Caco-2 (cell line): ENCODE measurements at regions not wholly inside any gene's neighbourhood (a gene's known extent, or its start where the extent isn't known, plus 50 kb on each side); places are given as distances from the start of the nearest gene placed in this dataset.
"Not testable (repeated sequence)": the region's sequence is repeated elsewhere in the genome, so short reads cannot be mapped to it uniquely, and the experiment has no call there.

Experiments used
- BruUV-seq: library from RNA; stranded (reverse); fragments of 400-500 nt; replicated peaks from 2 replicates; lab custom pipeline; 2021; lab: Mats Ljungman, UMichigan
- CTCF ChIA-PET: fragments of 300-600 bp; sonication (Branson Sonifier 250); formaldehyde crosslinking; loops from one replicate; lab custom pipeline; 2022; ENCODE audit warnings: antibody characterized with exemption; lab: Charles Lee
- POLR2A ChIA-PET: fragments of 300-600 bp; sonication (Branson Sonifier 250); formaldehyde crosslinking; loops from one replicate; lab custom pipeline; 2022; ENCODE audit warnings: antibody characterized with exemption; lab: Charles Lee
- DNase-seq, 2 experiments: peaks; one replicate each; pipeline versions ENCODE4 v3.0.0 to v3.0.0-alpha.2; 2020 to 2022
- H3K27me3 ChIP-seq: replicated peaks from 2 replicates; pipeline ENCODE4 v1.6.0; 2011; ENCODE audit warnings: low read length; ENCODE audit not compliant: control insufficient read depth, insufficient read depth
- H3K36me3 ChIP-seq: 2 replicates; pipeline ENCODE4 v1.5.1; 2011; ENCODE audit warnings: low read length; ENCODE audit not compliant: control insufficient read depth, insufficient read depth
- H3K4me1 ChIP-seq: fragments of 250-450 bp; sonication (Bioruptor Pico); 2 replicates; pipeline ENCODE4 v1.5.1; 2020; ENCODE audit warnings: mild to moderate bottlenecking
- H3K4me3 ChIP-seq: 2 replicates; pipeline ENCODE4 v1.5.1; 2011; ENCODE audit warnings: low read depth, mild to moderate bottlenecking, control low read depth, low read length
- H3K9me3 ChIP-seq: fragments of 250-450 bp; sonication (Bioruptor Pico); 2 replicates; pipeline ENCODE4 v1.5.1; 2020; ENCODE audit warnings: mild to moderate bottlenecking, moderate library complexity
- H3K27ac Mint-ChIP-seq: one replicate; pipeline ENCODE4 v1.8.0; 2022; ENCODE audit warnings: mixed read lengths; ENCODE audit not compliant: unreplicated experiment
- H3K27me3 Mint-ChIP-seq: one replicate; pipeline ENCODE4 v1.8.0; 2022; ENCODE audit warnings: mixed read lengths; ENCODE audit not compliant: insufficient read depth, unreplicated experiment
- H3K36me3 Mint-ChIP-seq: one replicate; pipeline ENCODE4 v1.8.0; 2022; ENCODE audit warnings: mild to moderate bottlenecking, mixed read lengths; ENCODE audit not compliant: insufficient read depth, unreplicated experiment
- H3K4me1 Mint-ChIP-seq: one replicate; pipeline ENCODE4 v1.8.0; 2022; ENCODE audit warnings: low read depth, mixed read lengths; ENCODE audit not compliant: unreplicated experiment
- H3K4me3 Mint-ChIP-seq: one replicate; pipeline ENCODE4 v1.8.0; 2022; ENCODE audit warnings: mild to moderate bottlenecking, moderate library complexity, mixed read lengths; ENCODE audit not compliant: unreplicated experiment
- H3K9me3 Mint-ChIP-seq: one replicate; pipeline ENCODE4 v1.8.0; 2022; ENCODE audit warnings: mixed read lengths; ENCODE audit not compliant: unreplicated experiment
- intact Hi-C: fragments of 100-400 bp; cut with micrococcal nuclease; formaldehyde crosslinking; loops from one replicate; pipeline ENCODE4 v1.10.0; 2022; ENCODE audit not compliant: unreplicated experiment

DNA sequence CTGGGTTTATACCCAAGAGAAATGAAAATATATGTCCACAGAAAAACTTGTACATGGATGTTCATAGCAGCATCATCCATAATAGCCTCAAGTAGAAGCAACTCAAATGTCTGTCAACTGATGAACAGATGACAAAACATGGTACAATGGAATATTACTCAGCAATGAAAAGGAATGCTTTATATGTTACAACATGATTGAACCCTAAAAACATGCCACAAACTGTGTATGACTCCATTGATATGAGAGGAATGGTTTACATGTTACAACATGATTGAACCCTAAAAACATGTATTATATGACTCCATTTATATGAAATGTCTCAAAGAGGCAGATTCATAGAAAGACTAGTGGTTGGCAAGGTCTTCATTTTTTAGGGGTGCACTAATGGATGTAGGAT lies 104.8 kb downstream of the LAT start:
- H3K36me3 ChIP-seq, H3K27me3 Mint-ChIP-seq, BruUV-seq, POLR2A ChIA-PET, H3K4me3 Mint-ChIP-seq, CTCF ChIA-PET, H3K4me1 ChIP-seq, H3K27me3 ChIP-seq, H3K36me3 Mint-ChIP-seq, H3K27ac Mint-ChIP-seq, H3K4me3 ChIP-seq, DNase-seq, H3K4me1 Mint-ChIP-seq, H3K9me3 ChIP-seq, intact Hi-C loops, H3K9me3 Mint-ChIP-seq: not testable (repeated sequence)

DNA sequence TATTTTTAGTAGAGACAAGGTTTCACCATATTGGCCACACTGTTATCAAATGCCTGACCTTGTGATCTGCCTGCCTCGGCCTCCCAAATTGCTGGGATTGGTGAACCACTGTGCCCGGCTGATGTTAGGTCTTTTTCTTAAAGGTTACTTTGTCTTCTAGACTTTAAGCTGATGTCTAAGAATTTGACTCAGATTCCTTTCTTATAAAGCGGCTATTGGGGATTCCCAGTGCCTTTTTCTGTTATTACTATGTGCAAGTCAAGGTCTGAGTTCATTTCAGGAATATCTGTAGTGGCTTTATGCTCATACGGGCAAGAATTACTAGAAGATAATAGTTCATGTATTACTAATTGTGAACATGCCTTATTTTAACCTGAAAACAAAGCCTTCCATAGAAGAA lies 102.8 kb downstream of the LAT start:
- H3K36me3 ChIP-seq, H3K4me1 ChIP-seq, POLR2A ChIA-PET, H3K9me3 ChIP-seq, DNase-seq, CTCF ChIA-PET, H3K27me3 ChIP-seq, H3K27ac Mint-ChIP-seq, H3K9me3 Mint-ChIP-seq, H3K36me3 Mint-ChIP-seq, H3K4me1 Mint-ChIP-seq, intact Hi-C loops, BruUV-seq, H3K4me3 Mint-ChIP-seq, H3K27me3 Mint-ChIP-seq, H3K4me3 ChIP-seq: not testable (repeated sequence)

DNA sequence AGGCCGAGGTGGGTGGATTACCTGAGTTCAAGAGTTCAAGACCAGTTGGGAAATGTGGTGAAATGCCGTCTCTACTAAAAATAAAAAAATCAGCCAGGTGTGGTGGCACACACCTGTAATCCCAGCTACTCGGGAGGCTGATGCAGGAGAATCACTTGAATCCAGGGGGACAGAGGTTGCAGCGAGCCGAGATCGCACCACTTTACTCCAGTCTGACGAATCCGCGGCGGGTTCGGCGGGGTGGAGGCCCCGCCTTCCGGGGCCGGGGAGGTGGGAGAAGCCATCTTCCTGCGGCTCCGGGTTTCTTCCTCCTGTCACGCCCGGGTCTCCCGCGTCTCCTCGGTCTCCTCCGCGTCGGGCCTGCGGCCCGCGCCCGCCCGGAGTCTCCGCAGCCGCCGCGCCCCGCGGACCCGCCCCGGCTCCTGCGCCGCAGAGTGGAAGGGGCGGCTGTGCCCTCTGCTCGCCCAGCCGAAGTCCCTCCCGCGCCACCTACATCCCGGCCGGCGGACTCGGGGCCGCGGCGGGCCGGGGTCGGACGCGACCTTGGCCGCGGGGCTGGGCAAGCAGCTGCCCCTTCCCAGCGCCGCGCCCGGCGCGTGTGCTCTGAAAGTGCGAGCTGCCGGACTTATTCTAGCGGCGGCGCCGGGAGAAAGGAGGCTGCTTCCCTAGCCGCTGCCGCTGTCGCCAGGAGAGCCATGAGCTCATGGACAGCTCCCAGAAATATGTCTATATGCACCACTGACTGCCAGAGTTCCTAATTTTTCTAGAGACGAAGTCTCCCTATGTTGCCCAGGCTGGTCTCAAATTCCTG lies 97.2 kb downstream of the LAT start:
- H3K27ac Mint-ChIP-seq, H3K4me1 ChIP-seq, H3K9me3 Mint-ChIP-seq, intact Hi-C loops, CTCF ChIA-PET, H3K36me3 ChIP-seq, BruUV-seq, H3K27me3 Mint-ChIP-seq, H3K9me3 ChIP-seq, POLR2A ChIA-PET, H3K36me3 Mint-ChIP-seq, H3K4me1 Mint-ChIP-seq, H3K27me3 ChIP-seq: not testable (repeated sequence)
- peak in 1 of 2 experiments; percentile 22 for DNase-seq
- H3K4me3 Mint-ChIP-seq, result peak overlapping the region; percentile 56
- peak overlapping the region; percentile 17 for H3K4me3 ChIP-seq

DNA sequence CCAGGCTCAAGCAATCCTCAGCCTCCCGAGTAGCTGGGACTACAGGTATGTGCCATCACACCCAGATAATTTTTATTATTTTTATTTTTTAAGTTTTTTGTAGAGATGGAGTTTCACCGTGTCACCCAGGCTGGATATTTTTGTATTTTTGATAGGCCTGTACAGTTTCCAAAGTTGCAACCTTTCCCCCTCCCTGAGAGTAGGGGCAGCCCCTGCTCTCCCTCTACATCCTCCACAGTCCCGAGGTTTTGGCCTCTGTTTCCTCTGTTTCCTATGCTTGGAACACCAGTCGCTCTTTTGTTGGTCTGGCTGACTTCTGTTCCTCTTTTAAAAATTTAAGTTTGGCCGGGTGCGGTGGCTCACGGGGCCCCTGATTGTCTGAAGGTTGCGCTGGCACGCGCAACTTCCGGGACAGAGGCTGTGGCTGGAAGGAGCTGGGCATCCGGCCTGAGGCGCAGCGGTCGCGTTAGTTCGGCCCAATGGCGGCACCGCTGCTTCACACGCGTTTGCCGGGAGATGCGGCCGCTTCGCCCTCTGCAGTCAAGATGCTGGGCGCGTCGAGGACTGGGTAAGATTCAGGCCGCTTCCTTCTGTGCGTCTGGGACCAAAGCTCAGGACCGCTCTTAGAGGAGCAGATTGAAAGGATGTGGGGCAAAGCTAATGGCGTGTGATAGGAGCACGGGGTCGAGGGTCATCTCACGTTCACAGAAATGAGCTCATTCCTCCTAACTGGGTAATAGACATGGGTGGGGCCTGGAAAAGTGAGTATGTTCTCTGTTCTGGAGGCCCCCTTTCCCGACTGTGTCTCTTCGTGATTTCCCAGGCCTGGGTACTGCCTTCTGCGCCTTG lies 89.9 kb downstream of the LAT start:
- H3K4me3 Mint-ChIP-seq, H3K27ac Mint-ChIP-seq, H3K27me3 ChIP-seq, H3K4me1 Mint-ChIP-seq, BruUV-seq, H3K9me3 ChIP-seq, POLR2A ChIA-PET, CTCF ChIA-PET, H3K4me3 ChIP-seq, H3K9me3 Mint-ChIP-seq, H3K4me1 ChIP-seq, H3K27me3 Mint-ChIP-seq, H3K36me3 ChIP-seq, intact Hi-C loops, H3K36me3 Mint-ChIP-seq, DNase-seq: not testable (repeated sequence)

DNA sequence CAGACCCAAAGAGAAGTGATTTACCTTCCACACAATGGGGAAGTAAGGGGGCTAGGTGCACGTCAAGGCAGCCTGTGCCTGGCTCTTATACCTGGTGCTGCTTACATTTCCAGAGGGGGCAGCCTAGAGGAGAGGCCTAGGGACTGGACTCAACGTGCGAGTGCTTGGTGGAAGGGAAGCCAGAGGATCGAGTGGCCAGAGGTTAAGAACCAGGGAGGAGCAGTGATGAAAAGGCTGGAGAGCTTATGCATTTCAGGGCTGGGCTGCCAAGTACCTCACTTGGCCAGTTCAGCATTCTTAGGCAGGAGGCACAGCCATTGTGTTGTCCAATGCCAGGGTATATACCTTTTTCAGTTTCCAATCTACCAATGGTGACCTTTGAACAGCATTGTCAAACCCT lies 77.4 kb downstream of the LAT start:
- H3K27me3 ChIP-seq, H3K4me1 Mint-ChIP-seq, H3K36me3 ChIP-seq, BruUV-seq, H3K9me3 Mint-ChIP-seq, CTCF ChIA-PET, DNase-seq, intact Hi-C loops, H3K27ac Mint-ChIP-seq, H3K9me3 ChIP-seq, H3K27me3 Mint-ChIP-seq, H3K36me3 Mint-ChIP-seq, POLR2A ChIA-PET, H3K4me3 Mint-ChIP-seq, H3K4me1 ChIP-seq, H3K4me3 ChIP-seq: not testable (repeated sequence)

DNA sequence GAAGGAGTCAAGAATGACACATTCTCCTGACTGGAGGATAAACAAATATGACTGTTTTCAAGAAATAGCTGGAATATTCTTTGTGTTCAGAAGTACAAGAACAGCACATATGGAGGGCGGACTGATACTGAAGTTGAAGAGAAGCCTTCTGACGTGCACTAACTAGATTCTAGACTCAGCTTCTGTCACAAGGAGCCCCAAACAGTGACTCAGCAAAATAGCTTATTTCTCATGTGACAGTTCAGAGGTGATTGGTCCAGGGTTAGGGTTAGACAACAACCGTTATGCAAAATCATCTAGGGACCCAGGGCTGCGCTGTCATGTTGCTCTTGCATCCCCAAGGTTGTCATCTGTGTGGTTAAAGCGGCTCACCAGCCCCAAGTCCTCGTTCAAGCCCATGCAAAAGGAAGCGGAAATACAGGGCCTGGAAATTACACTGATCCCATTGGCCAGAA lies 76.6 kb downstream of the LAT start:
- H3K36me3 Mint-ChIP-seq, H3K4me3 ChIP-seq, H3K27ac Mint-ChIP-seq, CTCF ChIA-PET, intact Hi-C loops, H3K9me3 ChIP-seq, H3K4me1 ChIP-seq, H3K27me3 ChIP-seq, H3K4me1 Mint-ChIP-seq, POLR2A ChIA-PET, BruUV-seq, H3K27me3 Mint-ChIP-seq, H3K9me3 Mint-ChIP-seq, H3K36me3 ChIP-seq, H3K4me3 Mint-ChIP-seq, DNase-seq: not testable (repeated sequence)
